ENCODE measurements at regions not wholly inside any gene's neighbourhood (a gene's known extent, or its start where the extent isn't known, plus 50 kb on each side); places are given as distances from the start of the nearest gene placed in this dataset.

DNA sequence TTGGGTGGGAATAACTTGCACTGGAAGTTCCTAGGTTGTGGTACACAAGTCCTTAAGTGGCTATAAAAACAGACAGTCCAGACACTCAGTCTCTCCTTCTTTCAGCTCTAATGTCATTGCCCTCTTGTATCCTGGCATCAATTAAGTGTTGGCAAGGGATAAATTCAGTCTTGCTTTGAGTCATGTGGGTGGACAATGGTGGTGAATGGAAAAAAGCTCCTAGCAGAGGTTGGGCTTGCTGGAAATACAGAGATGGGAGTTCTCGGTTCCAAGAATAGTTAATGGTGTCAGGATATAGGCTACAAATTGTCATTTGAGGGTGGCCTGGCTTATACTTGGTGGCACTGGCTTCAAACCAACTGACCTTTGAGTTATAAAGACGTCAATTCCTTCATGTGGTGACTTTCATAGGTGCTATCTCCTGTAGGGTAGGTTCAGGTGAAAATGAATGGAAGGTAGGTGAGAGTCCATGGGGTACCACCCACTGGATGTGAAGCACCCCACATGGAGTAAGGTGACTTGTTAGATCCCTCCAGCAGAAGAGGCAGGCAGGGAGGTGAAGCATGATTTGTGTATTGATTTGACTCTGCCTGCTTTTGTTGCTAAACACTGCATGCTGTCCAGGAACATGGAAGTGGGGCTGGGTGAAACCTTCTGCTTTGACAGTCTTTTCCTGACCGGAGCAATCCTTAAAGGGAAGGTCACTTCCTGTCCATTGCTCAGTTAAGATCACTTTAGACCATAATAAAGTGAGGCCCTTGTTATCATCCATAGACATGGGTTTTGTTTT lies 102.0 kb downstream of the LACC1 start (continued):
- TF ChIP-seq ZSCAN30 (tag by site-specific recombination; IDR thresholded peaks at IDR 0.05) (no peak), ZNF776 (tag by site-specific recombination; IDR thresholded peaks at IDR 0.05; ENCODE audit: borderline replicate concordance) (no peak), ZBTB17 (tag by site-specific recombination; IDR thresholded peaks at IDR 0.05) (no peak)

DNA sequence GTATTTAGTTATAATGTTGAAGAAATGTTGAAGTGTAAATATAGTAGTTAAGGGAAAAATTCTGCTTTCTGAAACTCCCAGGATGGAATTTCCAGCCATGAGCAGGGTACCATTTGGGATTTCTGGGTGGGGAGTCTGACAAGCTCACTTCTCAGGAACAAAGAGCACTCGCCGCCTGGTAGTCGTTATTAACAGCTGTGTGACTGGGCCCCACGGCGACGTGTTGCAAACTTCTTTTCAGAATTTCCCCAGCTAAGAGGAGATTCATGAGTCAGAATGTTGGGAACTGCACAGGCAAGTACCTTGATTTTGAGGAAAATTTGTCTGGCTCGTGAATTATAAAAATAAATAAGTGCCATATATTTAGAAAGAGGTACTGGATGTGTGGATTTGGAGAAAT lies 103.7 kb downstream of the LACC1 start:
- Histone ChIP-seq H3K36me3 (ENCODE audit: control insufficient read depth in 2 of 2, insufficient read depth in 1 of 2, low read length in 2 of 2) (no peaks in the 10 kb centered on the region), H3K27ac (ENCODE audit: extremely low read depth, low read depth, low read length) (no peak overlapping the region), H3K9me3 (ENCODE audit: control insufficient read depth, insufficient read depth, low read depth, low read length) (no peaks in the 10 kb centered on the region), H3K4me3 (ENCODE audit: low read depth, low read length) (no peak overlapping the region), H3K4me1 (ENCODE audit: control insufficient read depth, insufficient read depth, low read length) (peaks cover 13% of the 10 kb centered on the region)
- POLR2A ChIA-PET, result no interaction called here
- TF ChIP-seq ZNF155 (tag by site-specific recombination; IDR thresholded peaks at IDR 0.05), result no peak
- TF ChIP-seq ZNF19 (tag by site-specific recombination; IDR thresholded peaks at IDR 0.05; ENCODE audit: low read depth), result no peak
- TF ChIP-seq, protein P1, sequence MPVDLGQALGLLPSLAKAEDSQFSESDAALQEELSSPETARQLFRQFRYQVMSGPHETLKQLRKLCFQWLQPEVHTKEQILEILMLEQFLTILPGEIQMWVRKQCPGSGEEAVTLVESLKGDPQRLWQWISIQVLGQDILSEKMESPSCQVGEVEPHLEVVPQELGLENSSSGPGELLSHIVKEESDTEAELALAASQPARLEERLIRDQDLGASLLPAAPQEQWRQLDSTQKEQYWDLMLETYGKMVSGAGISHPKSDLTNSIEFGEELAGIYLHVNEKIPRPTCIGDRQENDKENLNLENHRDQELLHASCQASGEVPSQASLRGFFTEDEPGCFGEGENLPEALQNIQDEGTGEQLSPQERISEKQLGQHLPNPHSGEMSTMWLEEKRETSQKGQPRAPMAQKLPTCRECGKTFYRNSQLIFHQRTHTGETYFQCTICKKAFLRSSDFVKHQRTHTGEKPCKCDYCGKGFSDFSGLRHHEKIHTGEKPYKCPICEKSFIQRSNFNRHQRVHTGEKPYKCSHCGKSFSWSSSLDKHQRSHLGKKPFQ (tag by site-specific recombination; IDR thresholded peaks at IDR 0.05), result no peak
- TF ChIP-seq, protein P2, sequence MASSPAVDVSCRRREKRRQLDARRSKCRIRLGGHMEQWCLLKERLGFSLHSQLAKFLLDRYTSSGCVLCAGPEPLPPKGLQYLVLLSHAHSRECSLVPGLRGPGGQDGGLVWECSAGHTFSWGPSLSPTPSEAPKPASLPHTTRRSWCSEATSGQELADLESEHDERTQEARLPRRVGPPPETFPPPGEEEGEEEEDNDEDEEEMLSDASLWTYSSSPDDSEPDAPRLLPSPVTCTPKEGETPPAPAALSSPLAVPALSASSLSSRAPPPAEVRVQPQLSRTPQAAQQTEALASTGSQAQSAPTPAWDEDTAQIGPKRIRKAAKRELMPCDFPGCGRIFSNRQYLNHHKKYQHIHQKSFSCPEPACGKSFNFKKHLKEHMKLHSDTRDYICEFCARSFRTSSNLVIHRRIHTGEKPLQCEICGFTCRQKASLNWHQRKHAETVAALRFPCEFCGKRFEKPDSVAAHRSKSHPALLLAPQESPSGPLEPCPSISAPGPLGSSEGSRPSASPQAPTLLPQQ (tag by site-specific recombination; IDR thresholded peaks at IDR 0.05), result no peak
- TF ChIP-seq ZNF311 (tag by site-specific recombination; IDR thresholded peaks at IDR 0.05; ENCODE audit: borderline replicate concordance), result no peak
- TF ChIP-seq BCL11A (tag by site-specific recombination; IDR thresholded peaks at IDR 0.05; ENCODE audit: low read depth), result no peak
- TF ChIP-seq ZNF302 (tag by site-specific recombination; IDR thresholded peaks at IDR 0.05; ENCODE audit: low read depth), result no peak
- no peak for TF ChIP-seq ZNF777 (tag by site-specific recombination; IDR thresholded peaks at IDR 0.05; ENCODE audit: borderline replicate concordance)
- TF ChIP-seq ZNF510 (tag by site-specific recombination; IDR thresholded peaks at IDR 0.05; ENCODE audit: insufficient replicate concordance), result no peak
- no peak for TF ChIP-seq ZNF677 (tag by site-specific recombination; IDR thresholded peaks at IDR 0.05)
- TF ChIP-seq ZNF292 (tag by site-specific recombination; IDR thresholded peaks at IDR 0.05; ENCODE audit: borderline replicate concordance, low read depth), result no peak
- TF ChIP-seq KLF10 (tag by site-specific recombination; IDR thresholded peaks at IDR 0.05), result no peak
- TF ChIP-seq ZNF768 (tag by site-specific recombination; IDR thresholded peaks at IDR 0.05), result no peak
- TF ChIP-seq ZNF239 (tag by site-specific recombination; IDR thresholded peaks at IDR 0.05), result no peak
- TF ChIP-seq KLF16 (tag by site-specific recombination; IDR thresholded peaks at IDR 0.05), result no peak
- CTCF ChIA-PET, result interaction anchor here (0.6 kb wide), 1 partner anchor 991 kb away, joined by 3 read pairs; no protein-coding TSS in a partner anchor

DNA sequence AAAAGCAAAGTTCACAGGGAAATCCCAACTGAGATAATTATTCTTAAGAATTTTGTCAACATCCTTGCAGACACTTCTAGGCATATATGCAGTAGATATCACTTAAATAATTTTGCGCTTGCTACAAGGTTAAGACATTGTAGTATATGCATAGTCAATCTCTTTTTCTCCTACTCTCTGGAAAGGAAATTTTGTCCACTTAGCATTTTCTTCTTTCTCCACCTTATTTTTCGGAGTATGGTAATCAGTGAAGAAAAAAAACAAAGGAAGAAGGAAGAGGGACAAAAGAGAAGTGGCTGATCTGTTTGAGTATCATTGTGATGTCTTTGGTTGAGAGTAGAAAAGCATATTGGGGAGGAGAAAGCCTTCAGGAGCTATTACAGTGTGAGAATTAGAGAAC lies 104.6 kb downstream of the LACC1 start:
- Histone ChIP-seq H3K9me3 (ENCODE audit: control insufficient read depth, insufficient read depth, low read depth, low read length) (no peaks in the 10 kb centered on the region), H3K27ac (ENCODE audit: extremely low read depth, low read depth, low read length) (no peak overlapping the region), H3K4me3 (ENCODE audit: low read depth, low read length) (no peak overlapping the region), H3K4me1 (ENCODE audit: control insufficient read depth, insufficient read depth, low read length) (peaks cover 13% of the 10 kb centered on the region), H3K36me3 (ENCODE audit: control insufficient read depth in 2 of 2, insufficient read depth in 1 of 2, low read length in 2 of 2) (no peaks in the 10 kb centered on the region)
- POLR2A ChIA-PET, result no interaction called here
- CTCF ChIA-PET, result no interaction called here
- TF ChIP-seq ZNF221 (tag by site-specific recombination; IDR thresholded peaks at IDR 0.05; ENCODE audit: borderline replicate concordance) (no peak), ZNF121 (tag by site-specific recombination; IDR thresholded peaks at IDR 0.05) (no peak), KLF9 (tag by site-specific recombination; IDR thresholded peaks at IDR 0.05; ENCODE audit: low read depth) (no peak), ZNF837 (tag by site-specific recombination; IDR thresholded peaks at IDR 0.05) (no peak), ZNF223 (tag by site-specific recombination; IDR thresholded peaks at IDR 0.05) (no peak), MYNN (tag by site-specific recombination; IDR thresholded peaks at IDR 0.05; ENCODE audit: borderline replicate concordance) (no peak), ZNF426 (tag by site-specific recombination; IDR thresholded peaks at IDR 0.05) (no peak), YY2 (tag by site-specific recombination; IDR thresholded peaks at IDR 0.05) (no peak), ZBTB21 (tag by site-specific recombination; IDR thresholded peaks at IDR 0.05) (no peak)
- TF ChIP-seq, protein P3, sequence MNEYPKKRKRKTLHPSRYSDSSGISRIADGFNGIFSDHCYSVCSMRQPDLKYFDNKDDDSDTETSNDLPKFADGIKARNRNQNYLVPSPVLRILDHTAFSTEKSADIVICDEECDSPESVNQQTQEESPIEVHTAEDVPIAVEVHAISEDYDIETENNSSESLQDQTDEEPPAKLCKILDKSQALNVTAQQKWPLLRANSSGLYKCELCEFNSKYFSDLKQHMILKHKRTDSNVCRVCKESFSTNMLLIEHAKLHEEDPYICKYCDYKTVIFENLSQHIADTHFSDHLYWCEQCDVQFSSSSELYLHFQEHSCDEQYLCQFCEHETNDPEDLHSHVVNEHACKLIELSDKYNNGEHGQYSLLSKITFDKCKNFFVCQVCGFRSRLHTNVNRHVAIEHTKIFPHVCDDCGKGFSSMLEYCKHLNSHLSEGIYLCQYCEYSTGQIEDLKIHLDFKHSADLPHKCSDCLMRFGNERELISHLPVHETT (tag by site-specific recombination; IDR thresholded peaks at IDR 0.05), result no peak
- TF ChIP-seq, protein P1 (tag by site-specific recombination; IDR thresholded peaks at IDR 0.05), result no peak
